SKM-1 treated with dmso at 0.1 percent for 144 hours (cell line): ENCODE measurements at regions not wholly inside any gene's neighbourhood (a gene's known extent, or its start where the extent isn't known, plus 50 kb on each side); places are given as distances from the start of the nearest gene placed in this dataset.

Experiments used
- DNase-seq: peaks from one replicate; lab custom pipeline; 2025; ENCODE audit not compliant: unreplicated experiment; lab: John Stamatoyannopoulos, UW

- no peak for DNase-seq
These were observed 377.3 kb downstream of the GASK1B start for GRCh38 chr4:157795495-157795894.

- DNase-seq, result no peak
These were observed 380.1 kb downstream of the GASK1B start for GRCh38 chr4:157792716-157793115.

GRCh38 chr4:157791236-157791635 lies 381.6 kb downstream of the GASK1B start:
- no peak for DNase-seq

- no peak for DNase-seq
These were observed 385.2 kb downstream of the GASK1B start for GRCh38 chr4:157787618-157788017.

- DNase-seq, result no peak
These were observed 391.5 kb downstream of the GASK1B start for GRCh38 chr4:157781361-157781760.

- no peak for DNase-seq
These were observed 393.7 kb downstream of the GASK1B start for GRCh38 chr4:157779081-157779480.

GRCh38 chr4:157776930-157777528 lies 395.8 kb downstream of the GASK1B start:
- DNase-seq, result no peak

GRCh38 chr4:157775971-157776370 lies 396.9 kb downstream of the GASK1B start:
- DNase-seq, result no peak

- DNase-seq, result no peak
These were observed 399.9 kb downstream of the GASK1B start for GRCh38 chr4:157772907-157773306.

GRCh38 chr4:157768419-157768818 lies 404.4 kb downstream of the GASK1B start:
- DNase-seq, result no peak

GRCh38 chr4:157763490-157763889 lies 409.3 kb downstream of the GASK1B start:
- DNase-seq, result no peak

- no peak for DNase-seq
These were observed 418.4 kb downstream of the GASK1B start for GRCh38 chr4:157754410-157754809.

GRCh38 chr4:157751631-157752030 lies 421.2 kb downstream of the GASK1B start:
- no peak for DNase-seq

- DNase-seq, result no peak
These were observed 431.2 kb downstream of the GASK1B start for GRCh38 chr4:157741642-157742041.

- no peak for DNase-seq
These were observed 433.6 kb downstream of the GASK1B start for GRCh38 chr4:157739242-157739641.

GRCh38 chr4:157728215-157728614 lies 444.6 kb downstream of the GASK1B start:
- no peak for DNase-seq

GRCh38 chr4:157727163-157727562 lies 445.7 kb downstream of the GASK1B start:
- DNase-seq, result no peak

GRCh38 chr4:157722146-157722545 lies 450.7 kb downstream of the GASK1B start:
- no peak for DNase-seq

GRCh38 chr4:157713342-157713741 lies 459.5 kb downstream of the GASK1B start:
- no peak for DNase-seq

- DNase-seq, result no peak
These were observed 466.7 kb downstream of the GASK1B start for GRCh38 chr4:157706155-157706554.

GRCh38 chr4:157702831-157703230 lies 470.0 kb downstream of the GASK1B start:
- no peak for DNase-seq

- no peak for DNase-seq
These were observed 471.2 kb downstream of the GASK1B start for GRCh38 chr4:157701695-157701994.

- no peak for DNase-seq
These were observed 471.7 kb downstream of the GASK1B start for GRCh38 chr4:157700898-157701694.
